ENCODE measurements at regions not wholly inside any gene's neighbourhood (a gene's known extent, or its start where the extent isn't known, plus 50 kb on each side); places are given as distances from the start of the nearest gene placed in this dataset.

DNA sequence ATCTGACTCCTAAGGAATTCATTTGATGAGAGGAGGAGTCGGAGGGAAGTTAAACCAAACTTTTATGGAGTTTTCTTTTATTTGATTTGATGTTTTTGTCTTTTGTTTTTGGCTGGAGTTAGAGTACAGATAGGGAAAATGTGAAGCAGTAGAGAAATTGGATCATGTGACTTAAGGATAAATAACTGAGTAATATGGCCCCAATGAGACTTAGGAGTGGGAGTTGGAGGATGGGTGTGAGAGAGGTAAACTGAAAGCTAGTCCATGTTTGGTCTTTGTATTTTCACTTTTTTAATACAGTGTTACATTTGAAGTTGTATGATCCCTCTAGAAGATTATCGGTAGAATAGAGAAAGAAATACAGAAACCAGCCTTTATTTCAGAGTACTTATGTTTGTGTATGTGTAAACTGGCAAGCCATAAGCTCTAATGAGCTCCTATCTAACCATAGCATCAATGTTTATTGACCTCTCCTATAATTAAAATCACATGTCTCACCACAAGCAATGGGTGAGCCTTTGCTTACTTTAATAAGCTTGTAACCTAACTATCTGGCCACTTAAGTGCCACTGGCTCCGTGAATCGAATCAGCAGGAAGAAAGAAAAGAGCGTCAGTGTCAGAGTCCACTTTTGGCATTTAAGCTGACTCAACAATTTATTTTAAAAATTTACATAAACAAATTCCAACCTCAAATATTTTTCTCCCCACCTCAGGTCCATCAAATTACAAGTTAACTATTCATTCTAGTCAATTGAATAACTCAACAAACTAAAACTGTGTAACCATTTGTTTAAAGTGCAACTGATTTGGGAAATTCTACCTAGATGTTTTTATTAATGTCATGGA, 113.8 kb downstream of the EPDR1 start:
- Mint-ChIP-seq H3K27ac (ENCODE audit: unreplicated experiment) (no peak overlapping the region), H3K9me3 (ENCODE audit: unreplicated experiment) (no peaks in the 10 kb centered on the region), H3K36me3 (ENCODE audit: unreplicated experiment) (no peaks in the 10 kb centered on the region), H3K4me3 (ENCODE audit: unreplicated experiment) (no peak overlapping the region), H3K4me1 (ENCODE audit: low read depth, unreplicated experiment) (no peaks in the 10 kb centered on the region), H3K27me3 (ENCODE audit: unreplicated experiment) (no peaks in the 10 kb centered on the region)
- DNase-seq: no peak
- TF ChIP-seq CTCF (IDR thresholded peaks at IDR 0.05; ENCODE audit: partially characterized antibody, unreplicated experiment): no peak

DNA sequence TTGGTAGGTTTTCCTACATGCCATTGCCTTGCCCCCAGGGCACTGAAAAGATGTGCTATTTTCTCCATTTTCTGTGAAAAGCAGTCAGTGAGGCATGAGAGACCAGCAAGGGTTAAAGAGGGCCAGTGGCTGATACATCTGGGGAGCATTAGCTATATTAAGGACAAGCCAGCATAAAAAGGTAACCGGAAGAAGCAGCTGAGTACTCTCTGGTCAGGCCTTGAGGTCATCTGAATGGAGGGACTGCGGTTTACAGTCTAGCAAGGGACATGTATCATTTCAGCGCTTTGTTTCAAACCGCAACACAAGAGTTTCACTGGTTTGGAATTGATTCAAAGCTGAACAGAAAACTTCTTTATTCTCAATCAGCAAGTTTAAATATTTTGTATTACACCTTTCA, 120.4 kb downstream of the EPDR1 start:
- Mint-ChIP-seq H3K36me3 (ENCODE audit: unreplicated experiment) (no peaks in the 10 kb centered on the region), H3K27ac (ENCODE audit: unreplicated experiment) (no peak overlapping the region), H3K9me3 (ENCODE audit: unreplicated experiment) (no peaks in the 10 kb centered on the region), H3K4me1 (ENCODE audit: low read depth, unreplicated experiment) (no peaks in the 10 kb centered on the region), H3K4me3 (ENCODE audit: unreplicated experiment) (no peak overlapping the region), H3K27me3 (ENCODE audit: unreplicated experiment) (no peaks in the 10 kb centered on the region)
- no peak for TF ChIP-seq CTCF (IDR thresholded peaks at IDR 0.05; ENCODE audit: partially characterized antibody, unreplicated experiment)
- no peak for DNase-seq

DNA sequence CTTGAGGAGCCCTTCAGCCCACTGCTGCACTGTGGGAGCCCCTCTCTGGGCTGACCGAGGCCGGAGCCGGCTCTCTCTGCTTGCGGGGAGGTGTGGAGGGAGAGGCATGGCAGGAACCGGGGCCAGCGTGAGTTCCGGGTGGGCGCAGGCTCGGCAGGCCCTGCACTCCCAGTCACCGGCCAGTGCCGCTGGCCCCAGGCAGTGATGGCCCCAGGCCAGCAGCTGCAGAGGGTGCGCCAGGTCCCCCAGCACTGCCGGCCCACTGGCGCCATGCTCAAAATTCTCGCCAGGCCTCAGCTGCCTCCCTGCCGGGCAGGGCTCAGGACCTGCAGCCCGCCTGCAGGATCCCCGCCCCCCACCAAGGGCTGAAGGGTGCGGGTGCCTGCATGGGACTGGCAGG, 128.4 kb upstream of the STARD3NL start:
- Mint-ChIP-seq H3K27ac (ENCODE audit: unreplicated experiment) (no peak overlapping the region), H3K4me1 (ENCODE audit: low read depth, unreplicated experiment) (peaks cover 27% of the 10 kb centered on the region), H3K36me3 (ENCODE audit: unreplicated experiment) (peaks cover 12% of the 10 kb centered on the region), H3K9me3 (ENCODE audit: unreplicated experiment) (peaks cover 7% of the 10 kb centered on the region), H3K27me3 (ENCODE audit: unreplicated experiment) (peaks cover 2% of the 10 kb centered on the region), H3K4me3 (ENCODE audit: unreplicated experiment) (no peak overlapping the region)
- TF ChIP-seq CTCF (IDR thresholded peaks at IDR 0.05; ENCODE audit: partially characterized antibody, unreplicated experiment): no peak
- DNase-seq: no peak

DNA sequence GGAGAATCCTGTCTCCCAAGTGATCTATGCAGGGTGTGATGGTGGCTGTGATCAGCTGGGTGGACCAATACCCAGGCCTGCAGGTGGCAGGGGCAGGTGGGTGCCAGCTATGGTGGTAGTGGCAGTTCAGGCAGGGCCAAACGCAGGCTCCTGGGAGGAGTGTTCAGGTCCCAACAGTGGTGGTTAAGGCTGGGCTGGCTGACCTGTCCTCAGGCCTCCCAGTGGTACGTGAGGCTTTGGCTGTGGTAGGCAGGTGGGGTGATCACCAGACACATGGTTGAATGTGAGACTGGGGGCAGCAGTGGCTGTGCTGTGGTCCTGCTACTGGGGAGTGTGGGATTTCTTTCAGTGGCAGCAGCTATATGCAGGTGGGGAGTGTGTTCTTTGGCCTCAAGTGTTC, 126.7 kb upstream of the STARD3NL start:
- H3K9me3 Mint-ChIP-seq (ENCODE audit: unreplicated experiment): peaks cover 7% of the 10 kb centered on the region
- no peak for TF ChIP-seq CTCF (IDR thresholded peaks at IDR 0.05; ENCODE audit: partially characterized antibody, unreplicated experiment)
- DNase-seq: no peak
- H3K4me1 Mint-ChIP-seq (ENCODE audit: low read depth, unreplicated experiment): peaks cover 27% of the 10 kb centered on the region
- H3K27me3 Mint-ChIP-seq (ENCODE audit: unreplicated experiment): peaks cover 2% of the 10 kb centered on the region
- no peak overlapping the region for H3K4me3 Mint-ChIP-seq (ENCODE audit: unreplicated experiment)
- H3K27ac Mint-ChIP-seq (ENCODE audit: unreplicated experiment): no peak overlapping the region
- peaks cover 12% of the 10 kb centered on the region for H3K36me3 Mint-ChIP-seq (ENCODE audit: unreplicated experiment)

DNA sequence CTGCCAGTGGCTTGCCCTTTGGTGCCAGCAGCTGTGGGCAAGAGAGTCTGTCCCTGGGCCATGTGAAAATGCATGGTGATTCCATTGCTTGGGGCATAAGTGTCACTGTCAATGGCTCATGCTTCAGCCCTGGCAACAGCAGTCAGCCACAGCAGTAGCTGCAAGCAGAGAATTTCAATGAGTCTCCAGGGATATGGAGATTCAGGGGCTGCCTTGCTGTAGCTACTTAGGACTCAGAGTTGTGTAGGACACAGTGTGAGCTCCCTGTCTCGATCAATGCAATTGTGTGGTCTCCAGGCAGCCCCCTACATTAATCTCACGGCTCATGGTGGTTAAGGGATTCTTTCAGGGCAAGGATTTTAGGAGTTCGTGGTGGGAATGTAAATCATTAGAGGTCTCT, 126.3 kb upstream of the STARD3NL start:
- peak; percentile 45 for DNase-seq
- peaks cover 2% of the 10 kb centered on the region for H3K27me3 Mint-ChIP-seq (ENCODE audit: unreplicated experiment)
- peaks cover 12% of the 10 kb centered on the region for H3K36me3 Mint-ChIP-seq (ENCODE audit: unreplicated experiment)
- TF ChIP-seq CTCF (IDR thresholded peaks at IDR 0.05; ENCODE audit: partially characterized antibody, unreplicated experiment): no peak
- H3K27ac Mint-ChIP-seq (ENCODE audit: unreplicated experiment): peak overlapping the region; percentile 21
- H3K4me1 Mint-ChIP-seq (ENCODE audit: low read depth, unreplicated experiment): peaks cover 27% of the 10 kb centered on the region
- H3K9me3 Mint-ChIP-seq (ENCODE audit: unreplicated experiment): peaks cover 6% of the 10 kb centered on the region
- H3K4me3 Mint-ChIP-seq (ENCODE audit: unreplicated experiment): no peak overlapping the region
